ENCODE measurements at regions not wholly inside any gene's neighbourhood (a gene's known extent, or its start where the extent isn't known, plus 50 kb on each side); places are given as distances from the start of the nearest gene placed in this dataset.

DNA sequence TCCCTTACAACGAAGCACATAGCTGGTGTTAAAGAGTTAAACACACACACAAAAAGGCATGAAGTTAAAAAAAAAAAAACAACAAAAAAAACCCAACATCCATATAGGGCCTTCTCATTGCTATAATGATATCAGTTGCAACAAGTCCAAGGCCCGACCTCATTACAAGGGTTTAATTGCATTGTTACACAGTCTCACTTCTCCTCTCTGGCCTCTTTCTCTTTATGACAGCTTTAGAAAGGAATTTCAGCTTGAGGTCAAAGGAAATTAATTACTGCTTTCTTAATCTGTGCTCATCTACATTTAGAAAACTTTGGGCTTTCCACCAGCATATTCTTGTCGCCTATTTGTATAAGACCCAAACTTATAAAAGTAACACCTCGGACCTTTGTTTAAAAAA, 342.1 kb downstream of the NR2F2 start (continued):
- TF ChIP-seq, protein P1, sequence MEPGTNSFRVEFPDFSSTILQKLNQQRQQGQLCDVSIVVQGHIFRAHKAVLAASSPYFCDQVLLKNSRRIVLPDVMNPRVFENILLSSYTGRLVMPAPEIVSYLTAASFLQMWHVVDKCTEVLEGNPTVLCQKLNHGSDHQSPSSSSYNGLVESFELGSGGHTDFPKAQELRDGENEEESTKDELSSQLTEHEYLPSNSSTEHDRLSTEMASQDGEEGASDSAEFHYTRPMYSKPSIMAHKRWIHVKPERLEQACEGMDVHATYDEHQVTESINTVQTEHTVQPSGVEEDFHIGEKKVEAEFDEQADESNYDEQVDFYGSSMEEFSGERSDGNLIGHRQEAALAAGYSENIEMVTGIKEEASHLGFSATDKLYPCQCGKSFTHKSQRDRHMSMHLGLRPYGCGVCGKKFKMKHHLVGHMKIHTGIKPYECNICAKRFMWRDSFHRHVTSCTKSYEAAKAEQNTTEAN (CRISPR knock-in tag; IDR thresholded peaks at IDR 0.05) = no peak
- TF ChIP-seq, protein P2, sequence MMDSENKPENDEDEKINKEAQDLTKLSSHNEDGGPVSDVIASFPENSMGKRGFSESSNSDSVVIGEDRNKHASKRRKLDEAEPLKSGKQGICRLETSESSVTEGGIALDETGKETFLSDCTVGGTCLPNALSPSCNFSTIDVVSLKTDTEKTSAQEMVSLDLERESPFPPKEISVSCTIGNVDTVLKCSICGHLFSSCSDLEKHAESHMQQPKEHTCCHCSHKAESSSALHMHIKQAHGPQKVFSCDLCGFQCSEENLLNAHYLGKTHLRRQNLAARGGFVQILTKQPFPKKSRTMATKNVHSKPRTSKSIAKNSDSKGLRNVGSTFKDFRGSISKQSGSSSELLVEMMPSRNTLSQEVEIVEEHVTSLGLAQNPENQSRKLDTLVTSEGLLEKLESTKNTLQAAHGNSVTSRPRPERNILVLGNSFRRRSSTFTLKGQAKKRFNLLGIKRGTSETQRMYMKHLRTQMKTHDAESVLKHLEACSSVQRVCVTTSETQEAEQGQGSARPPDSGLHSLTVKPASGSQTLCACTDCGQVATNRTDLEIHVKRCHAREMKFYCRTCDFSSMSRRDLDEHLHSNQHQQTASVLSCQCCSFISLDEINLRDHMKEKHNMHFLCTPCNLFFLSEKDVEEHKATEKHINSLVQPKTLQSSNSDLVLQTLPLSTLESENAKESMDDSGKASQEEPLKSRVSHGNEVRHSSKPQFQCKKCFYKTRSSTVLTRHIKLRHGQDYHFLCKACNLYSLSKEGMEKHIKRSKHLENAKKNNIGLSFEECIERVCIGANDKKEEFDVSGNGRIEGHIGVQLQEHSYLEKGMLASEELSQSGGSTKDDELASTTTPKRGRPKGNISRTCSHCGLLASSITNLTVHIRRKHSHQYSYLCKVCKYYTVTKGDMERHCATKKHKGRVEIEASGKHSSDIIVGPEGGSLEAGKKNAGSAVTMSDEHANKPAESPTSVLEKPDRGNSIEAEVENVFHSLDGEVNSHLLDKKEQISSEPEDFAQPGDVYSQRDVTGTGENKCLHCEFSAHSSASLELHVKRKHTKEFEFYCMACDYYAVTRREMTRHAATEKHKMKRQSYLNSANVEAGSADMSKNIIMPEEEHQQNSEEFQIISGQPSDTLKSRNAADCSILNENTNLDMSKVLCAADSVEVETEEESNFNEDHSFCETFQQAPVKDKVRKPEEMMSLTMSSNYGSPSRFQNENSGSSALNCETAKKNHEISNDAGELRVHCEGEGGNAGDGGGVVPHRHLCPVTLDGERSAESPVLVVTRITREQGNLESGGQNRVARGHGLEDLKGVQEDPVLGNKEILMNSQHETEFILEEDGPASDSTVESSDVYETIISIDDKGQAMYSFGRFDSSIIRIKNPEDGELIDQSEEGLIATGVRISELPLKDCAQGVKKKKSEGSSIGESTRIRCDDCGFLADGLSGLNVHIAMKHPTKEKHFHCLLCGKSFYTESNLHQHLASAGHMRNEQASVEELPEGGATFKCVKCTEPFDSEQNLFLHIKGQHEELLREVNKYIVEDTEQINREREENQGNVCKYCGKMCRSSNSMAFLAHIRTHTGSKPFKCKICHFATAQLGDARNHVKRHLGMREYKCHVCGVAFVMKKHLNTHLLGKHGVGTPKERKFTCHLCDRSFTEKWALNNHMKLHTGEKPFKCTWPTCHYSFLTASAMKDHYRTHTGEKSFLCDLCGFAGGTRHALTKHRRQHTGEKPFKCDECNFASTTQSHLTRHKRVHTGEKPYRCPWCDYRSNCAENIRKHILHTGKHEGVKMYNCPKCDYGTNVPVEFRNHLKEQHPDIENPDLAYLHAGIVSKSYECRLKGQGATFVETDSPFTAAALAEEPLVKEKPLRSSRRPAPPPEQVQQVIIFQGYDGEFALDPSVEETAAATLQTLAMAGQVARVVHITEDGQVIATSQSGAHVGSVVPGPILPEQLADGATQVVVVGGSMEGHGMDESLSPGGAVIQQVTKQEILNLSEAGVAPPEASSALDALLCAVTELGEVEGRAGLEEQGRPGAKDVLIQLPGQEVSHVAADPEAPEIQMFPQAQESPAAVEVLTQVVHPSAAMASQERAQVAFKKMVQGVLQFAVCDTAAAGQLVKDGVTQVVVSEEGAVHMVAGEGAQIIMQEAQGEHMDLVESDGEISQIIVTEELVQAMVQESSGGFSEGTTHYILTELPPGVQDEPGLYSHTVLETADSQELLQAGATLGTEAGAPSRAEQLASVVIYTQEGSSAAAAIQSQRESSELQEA (IDR thresholded peaks at IDR 0.05; ENCODE audit: low read depth) = no peak
- no peak for TF ChIP-seq C11orf30 (IDR thresholded peaks at IDR 0.05; ENCODE audit: low read depth)
- TF ChIP-seq, protein P3, sequence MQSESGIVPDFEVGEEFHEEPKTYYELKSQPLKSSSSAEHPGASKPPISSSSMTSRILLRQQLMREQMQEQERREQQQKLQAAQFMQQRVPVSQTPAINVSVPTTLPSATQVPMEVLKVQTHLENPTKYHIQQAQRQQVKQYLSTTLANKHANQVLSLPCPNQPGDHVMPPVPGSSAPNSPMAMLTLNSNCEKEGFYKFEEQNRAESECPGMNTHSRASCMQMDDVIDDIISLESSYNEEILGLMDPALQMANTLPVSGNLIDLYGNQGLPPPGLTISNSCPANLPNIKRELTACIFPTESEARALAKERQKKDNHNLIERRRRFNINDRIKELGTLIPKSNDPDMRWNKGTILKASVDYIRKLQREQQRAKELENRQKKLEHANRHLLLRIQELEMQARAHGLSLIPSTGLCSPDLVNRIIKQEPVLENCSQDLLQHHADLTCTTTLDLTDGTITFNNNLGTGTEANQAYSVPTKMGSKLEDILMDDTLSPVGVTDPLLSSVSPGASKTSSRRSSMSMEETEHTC (IDR thresholded peaks at IDR 0.05) = no peak
- TF ChIP-seq MIER1 (IDR thresholded peaks at IDR 0.05; ENCODE audit: low read depth) = no peak
- TF ChIP-seq, protein P4, sequence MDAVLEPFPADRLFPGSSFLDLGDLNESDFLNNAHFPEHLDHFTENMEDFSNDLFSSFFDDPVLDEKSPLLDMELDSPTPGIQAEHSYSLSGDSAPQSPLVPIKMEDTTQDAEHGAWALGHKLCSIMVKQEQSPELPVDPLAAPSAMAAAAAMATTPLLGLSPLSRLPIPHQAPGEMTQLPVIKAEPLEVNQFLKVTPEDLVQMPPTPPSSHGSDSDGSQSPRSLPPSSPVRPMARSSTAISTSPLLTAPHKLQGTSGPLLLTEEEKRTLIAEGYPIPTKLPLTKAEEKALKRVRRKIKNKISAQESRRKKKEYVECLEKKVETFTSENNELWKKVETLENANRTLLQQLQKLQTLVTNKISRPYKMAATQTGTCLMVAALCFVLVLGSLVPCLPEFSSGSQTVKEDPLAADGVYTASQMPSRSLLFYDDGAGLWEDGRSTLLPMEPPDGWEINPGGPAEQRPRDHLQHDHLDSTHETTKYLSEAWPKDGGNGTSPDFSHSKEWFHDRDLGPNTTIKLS (IDR thresholded peaks at IDR 0.05; ENCODE audit: borderline replicate concordance, low read depth) = no peak
- no peak for TF ChIP-seq RUNX1 (IDR thresholded peaks at IDR 0.05; ENCODE audit: low read depth)
- no peak for TF ChIP-seq BMI1 (IDR thresholded peaks at IDR 0.05; ENCODE audit: low read length)

All from K562 (cell line).